ENCODE measurements at regions not wholly inside any gene's neighbourhood (a gene's known extent, or its start where the extent isn't known, plus 50 kb on each side); places are given as distances from the start of the nearest gene placed in this dataset.

GRCh38 chr9:87197349-87198130 lies 250.2 kb upstream of the GAS1 start:
- FAIRE-seq: no peak
- Histone ChIP-seq H3K23me2 (ENCODE audit: low read depth, low read length) (no peaks in the 10 kb centered on the region; the same call in 1 of the 2 replicates), H3K9me3 (ENCODE audit: insufficient read depth in 2 of 2, low read depth in 1 of 2, low read length in 1 of 2) (no peaks in the 10 kb centered on the region), H3K36me3 (ENCODE audit: control insufficient read depth in 2 of 4, insufficient read depth in 4 of 4, low read length in 3 of 4) (no peaks in the 10 kb centered on the region), H2BK15ac (ENCODE audit: low read length) (no peak overlapping the region), H3K4ac (replicated peaks; ENCODE audit: insufficient read length, low read depth, low read length) (no peak overlapping the region), H4K91ac (replicated peaks; ENCODE audit: insufficient read length, low read length) (no peak overlapping the region), H2BK12ac (ENCODE audit: low read depth, low read length) (no peak overlapping the region), H4K5ac (ENCODE audit: insufficient read length, low read depth, low read length) (no peak overlapping the region), H3K4me2 (ENCODE audit: insufficient read depth in 1 of 2, low read depth in 2 of 2, low read length in 2 of 2) (no peak overlapping the region), H3K9ac (replicated peaks in 1 of 4; ENCODE audit: extremely low read depth in 1 of 4, low read depth in 3 of 4, low read length in 3 of 4) (no peak overlapping the region), H3K27ac (ENCODE audit: low read depth, low read length) (no peak overlapping the region), H4K8ac (ENCODE audit: extremely low read depth, insufficient read depth, low read length) (no peak overlapping the region), H3K4me3 (ENCODE audit: extremely low read depth in 1 of 4, insufficient read depth in 2 of 4, low read depth in 3 of 4, low read length in 4 of 4) (no peak overlapping the region), H3K79me2 (ENCODE audit: control insufficient read depth in 1 of 2, insufficient read depth in 2 of 2, low read length in 2 of 2) (no peaks in the 10 kb centered on the region), H2BK120ac (replicated peaks; ENCODE audit: low read depth, low read length) (no peak overlapping the region), H3K4me1 (replicated peaks in 1 of 4; ENCODE audit: control insufficient read depth in 3 of 4, insufficient read depth in 4 of 4, low read length in 3 of 4) (peaks cover 0 to 7% (median 0%) of the 10 kb centered on the region in 4 experiments; a peak in 3 of 7 replicates), H3K79me1 (ENCODE audit: low read depth, low read length) (no peaks in the 10 kb centered on the region), H3K56ac (replicated peaks; ENCODE audit: insufficient read length, low read depth, low read length) (no peak overlapping the region), H2BK20ac (ENCODE audit: low read length) (no peak overlapping the region), H3K18ac (ENCODE audit: extremely low read depth, low read length) (no peak overlapping the region), H3K23ac (ENCODE audit: insufficient read length) (no peak overlapping the region), H2AK5ac (ENCODE audit: low read depth, low read length) (no peak overlapping the region), H4K20me1 (replicated peaks in 1 of 2; ENCODE audit: control insufficient read depth in 1 of 2, insufficient read depth in 2 of 2, low read length in 2 of 2) (no peaks in the 10 kb centered on the region), H2AFZ (ENCODE audit: low read length) (no peak overlapping the region), H3K27me3 (replicated peaks in 1 of 4; ENCODE audit: control insufficient read depth in 3 of 4, extremely low read depth in 1 of 4, insufficient read depth in 3 of 4, low read length in 3 of 4) (no peaks in the 10 kb centered on the region; a peak in 1 of 7 replicates), H2BK5ac (ENCODE audit: low read depth, low read length) (no peak overlapping the region), H3K14ac (ENCODE audit: insufficient read length) (no peak overlapping the region)
- TF ChIP-seq GTF2F1 (IDR thresholded peaks at IDR 0.05; ENCODE audit: borderline replicate concordance, low read depth, low read length) (no peak), RFX5 (IDR thresholded peaks at IDR 0.05; ENCODE audit: borderline replicate concordance, low read depth, low read length) (no peak), MAFK (IDR thresholded peaks at IDR 0.05; ENCODE audit: low read depth, low read length) (no peak), POU5F1 (IDR thresholded peaks at IDR 0.05; ENCODE audit: low read depth, low read length) (no peak), HDAC6 (IDR thresholded peaks at IDR 0.05; ENCODE audit: low read depth, low read length) (no peak)
- DNase-seq (ENCODE audit: low read depth in 1 of 2, low spot score in 2 of 2): no peak
- 88% methylated on average over 10 of the region's 10 CpGs; no CpG with 5 or more reads in 1 of the 2 experiments for WGBS, 2 experiments (ENCODE audit: extremely low coverage in 1 of 2, insufficient coverage in 1 of 2, insufficient read length in 1 of 2, insufficient replicate concordance in 2 of 2, low coverage in 1 of 2, low lambda C conversion rate in 2 of 2, missing lambda C conversion rate in 1 of 2)
- POLR2A ChIA-PET (ENCODE audit: partially characterized antibody): no interaction called here
- CTCF ChIA-PET (ENCODE audit: partially characterized antibody): interaction anchor here (0.6 kb wide), 1 partner anchor 16 kb away, joined by 3 read pairs; no protein-coding TSS in a partner anchor
